Stimulated activated CD4-positive, alpha-beta T cell treated with anti-CD3 and anti-CD28 coated beads, Interleukin-1b, Interleukin-23, amount 100 ng/mL, for 48 hours (primary cell): ENCODE measurements at regions not wholly inside any gene's neighbourhood (a gene's known extent, or its start where the extent isn't known, plus 50 kb on each side); places are given as distances from the start of the nearest gene placed in this dataset.

ENCODE experiments used
- DNase-seq: peaks from one replicate; pipeline ENCODE4 v3.0.0-alpha.2; 2020

DNA sequence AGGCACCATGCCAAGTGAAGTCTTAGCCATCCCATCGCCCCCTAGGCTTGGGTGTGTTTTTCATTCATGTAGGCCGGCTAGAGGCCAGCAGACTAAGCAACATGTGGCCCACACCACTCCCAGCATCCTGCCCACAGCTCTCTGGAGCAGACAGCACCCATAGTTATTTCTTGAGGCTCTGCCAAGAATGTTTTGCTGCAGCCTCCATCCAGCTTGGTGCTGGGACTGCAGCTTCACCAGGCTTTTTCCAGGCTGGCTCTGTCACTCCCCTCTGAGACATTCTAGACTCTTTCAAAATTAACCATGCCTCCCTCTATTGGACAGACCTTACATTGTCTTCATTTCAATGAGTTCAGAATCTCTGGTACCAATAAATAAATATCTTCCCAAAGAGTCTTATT is 104.2 kb downstream of the DUSP10 start:
- DNase-seq, result no peak

DNA sequence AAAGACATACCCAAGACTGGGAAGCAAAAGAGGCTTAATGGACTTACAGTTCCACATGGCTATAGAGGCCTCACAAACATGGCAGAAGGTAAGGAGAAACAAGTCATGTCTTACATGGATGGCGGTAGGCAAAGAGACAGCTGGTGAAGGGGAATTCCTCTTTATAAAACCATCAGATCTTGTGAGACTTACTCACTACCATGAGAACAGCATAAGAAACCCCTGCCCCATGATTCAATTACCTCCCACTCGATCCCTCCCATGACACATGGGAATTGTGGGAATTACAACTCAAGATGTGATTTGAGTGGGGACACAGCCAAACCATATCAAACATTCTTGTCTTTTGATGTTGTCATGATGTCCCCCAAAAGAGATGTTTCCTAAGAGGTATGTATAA is 103.3 kb downstream of the DUSP10 start:
- no peak for DNase-seq

DNA sequence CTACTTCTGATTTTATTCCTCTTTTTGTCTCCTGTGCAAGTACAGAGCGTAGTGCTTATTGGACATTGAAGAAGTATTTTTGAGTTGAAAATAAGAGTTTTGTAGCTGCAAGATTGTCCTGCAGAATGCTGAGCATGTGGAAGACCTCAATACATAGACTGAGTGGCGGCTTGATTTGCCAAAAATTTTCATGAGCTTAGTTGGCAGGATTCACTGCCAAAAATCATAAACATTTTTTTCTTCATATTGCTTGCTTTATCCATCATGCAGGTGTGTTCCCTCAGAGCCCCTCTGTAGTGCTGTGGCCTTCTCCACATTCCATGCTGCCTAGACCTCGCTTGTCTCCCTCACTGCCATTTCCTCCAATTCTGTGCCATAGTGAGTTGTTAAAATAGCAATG is 100.1 kb downstream of the DUSP10 start:
- no peak for DNase-seq

DNA sequence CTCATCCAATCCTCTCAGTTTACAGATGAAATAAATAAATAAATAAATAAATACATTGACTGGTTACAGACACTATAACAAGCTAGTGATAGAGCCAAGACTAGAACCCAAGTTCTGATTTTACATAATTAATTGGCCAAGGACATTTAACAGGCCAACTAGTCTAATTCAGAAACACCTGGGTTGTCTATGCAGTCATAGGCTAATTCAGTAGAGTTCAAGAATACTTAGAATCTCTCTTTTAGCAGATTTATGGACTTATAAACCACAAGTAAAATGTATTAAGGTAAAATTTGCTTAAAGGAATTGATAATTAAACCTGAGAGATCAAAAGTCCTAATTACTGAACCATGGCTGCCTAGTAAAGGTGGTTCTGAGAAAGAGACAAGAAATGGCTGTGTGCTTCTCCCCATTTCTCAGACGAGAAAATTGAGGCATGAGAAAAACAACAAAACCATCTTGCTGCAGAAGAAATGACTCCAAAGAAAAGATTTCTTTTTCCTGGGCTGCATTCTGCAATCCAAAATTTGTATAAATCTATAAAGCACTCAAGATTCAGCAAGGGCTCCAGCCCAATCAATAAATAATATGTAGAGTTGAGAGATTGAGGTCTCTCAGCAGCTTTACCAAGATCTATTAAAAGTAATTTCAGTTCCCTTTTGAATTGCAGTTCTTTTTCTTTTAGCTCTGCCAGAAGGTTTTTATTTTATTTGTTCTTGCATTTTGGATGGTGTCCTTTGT is 98.3 kb downstream of the DUSP10 start:
- no peak for DNase-seq

DNA sequence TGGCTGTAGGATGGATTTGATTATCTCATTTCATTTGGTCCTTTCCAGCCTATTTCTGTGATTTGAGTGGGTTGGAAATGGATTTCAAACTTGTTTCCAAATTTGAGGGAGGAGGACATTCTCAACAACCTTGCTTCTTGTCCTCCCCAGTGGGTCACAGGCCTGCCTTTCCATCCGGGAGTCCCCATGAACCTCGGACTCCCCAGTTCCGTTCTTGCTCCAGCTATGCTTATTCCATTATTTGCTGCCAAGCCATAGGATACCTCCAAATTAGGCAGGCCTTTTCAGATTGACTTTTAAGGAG is 97.8 kb downstream of the DUSP10 start:
- DNase-seq, result no peak

DNA sequence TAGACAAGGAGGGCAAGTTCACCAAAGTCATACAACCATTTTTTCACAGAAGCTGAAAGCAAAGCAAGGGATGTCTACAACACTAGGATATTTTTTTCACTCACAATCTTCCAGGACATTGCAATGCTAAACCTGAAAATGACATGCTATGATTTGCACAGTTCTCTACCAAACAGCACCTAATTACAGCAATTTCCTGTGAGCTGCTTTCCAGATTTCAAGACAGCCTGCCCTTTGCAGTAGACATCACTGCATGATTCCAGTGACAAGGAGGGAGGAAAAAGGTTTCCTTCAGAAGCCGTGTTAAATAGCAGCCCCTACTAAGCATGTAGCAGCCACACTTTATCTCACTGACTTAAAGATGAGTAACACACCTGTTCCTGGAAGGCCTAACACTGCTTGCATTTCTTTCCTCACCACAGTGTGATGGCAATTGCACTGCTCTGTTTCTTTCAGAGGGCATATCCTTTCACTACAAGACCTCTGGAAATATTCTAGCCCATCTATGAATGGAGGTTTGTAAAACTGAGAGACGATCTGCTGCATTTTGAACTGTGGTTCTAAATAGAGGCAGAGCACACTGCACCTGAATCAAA is 97.1 kb downstream of the DUSP10 start:
- DNase-seq, result no peak

DNA sequence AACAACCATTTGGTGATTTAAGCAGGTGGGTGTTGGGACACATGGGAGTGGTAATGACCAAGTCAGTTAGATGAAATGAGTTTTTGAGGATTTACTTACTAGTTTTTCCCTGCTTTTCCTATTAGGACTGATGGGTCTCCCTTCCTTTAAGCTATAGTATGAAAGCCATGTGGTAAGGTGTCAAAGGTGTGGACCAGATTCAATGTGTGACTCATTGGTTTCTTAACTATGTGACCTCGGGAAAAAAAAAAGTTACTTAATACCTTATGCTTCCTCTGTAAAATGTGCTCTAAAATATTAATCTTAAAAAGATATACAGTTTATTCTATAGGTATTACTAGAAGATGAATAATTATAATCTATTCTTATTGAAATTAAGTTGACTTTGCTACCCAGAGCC is 93.7 kb downstream of the DUSP10 start:
- no peak for DNase-seq
